ENCODE measurements at regions not wholly inside any gene's neighbourhood (a gene's known extent, or its start where the extent isn't known, plus 50 kb on each side); places are given as distances from the start of the nearest gene placed in this dataset.

- peak; percentile 7 for DNase-seq
Observed at GRCh38 chr2:65722028-65722778, 289.8 kb upstream of the SPRED2 start.

GRCh38 chr2:65716698-65717097 lies 284.3 kb upstream of the SPRED2 start:
- no peak for DNase-seq

GRCh38 chr2:65715323-65715722 lies 282.9 kb upstream of the SPRED2 start:
- no peak for DNase-seq

- DNase-seq, result peak; percentile 45
Observed at GRCh38 chr2:65714866-65715265, 282.5 kb upstream of the SPRED2 start.

GRCh38 chr2:65711863-65712262 lies 279.5 kb upstream of the SPRED2 start:
- DNase-seq, result no peak

- no peak for DNase-seq
Observed at GRCh38 chr2:65710779-65711295, 278.4 kb upstream of the SPRED2 start.

- no peak for DNase-seq
Observed at GRCh38 chr2:65710356-65710755, 278.0 kb upstream of the SPRED2 start.

- no peak for DNase-seq
Observed at GRCh38 chr2:65708086-65708485, 275.7 kb upstream of the SPRED2 start.

GRCh38 chr2:65706411-65706810 lies 274.0 kb upstream of the SPRED2 start:
- DNase-seq, result no peak

- DNase-seq, result no peak
Observed at GRCh38 chr2:65701191-65701590, 268.8 kb upstream of the SPRED2 start.

- no peak for DNase-seq
Observed at GRCh38 chr2:65700720-65701119, 268.3 kb upstream of the SPRED2 start.

GRCh38 chr2:65700004-65700651 lies 267.7 kb upstream of the SPRED2 start:
- DNase-seq, result no peak

GRCh38 chr2:65691816-65692215 lies 259.4 kb upstream of the SPRED2 start:
- no peak for DNase-seq

GRCh38 chr2:65688141-65688886 lies 255.9 kb upstream of the SPRED2 start:
- DNase-seq, result no peak

- no peak for DNase-seq
Observed at GRCh38 chr2:65687614-65688013, 255.2 kb upstream of the SPRED2 start.

- peak; percentile 47 for DNase-seq
Observed at GRCh38 chr2:65686928-65687521, 254.6 kb upstream of the SPRED2 start.

GRCh38 chr2:65681503-65681902 lies 249.1 kb upstream of the SPRED2 start:
- no peak for DNase-seq

- DNase-seq, result no peak
Observed at GRCh38 chr2:65678779-65679391, 246.5 kb upstream of the SPRED2 start.

GRCh38 chr2:65675350-65675749 lies 243.0 kb upstream of the SPRED2 start:
- no peak for DNase-seq

GRCh38 chr2:65671670-65672242 lies 239.4 kb upstream of the SPRED2 start:
- no peak for DNase-seq

- no peak for DNase-seq
Observed at GRCh38 chr2:65669574-65669973, 237.2 kb upstream of the SPRED2 start.

- DNase-seq, result no peak
Observed at GRCh38 chr2:65668744-65669143, 236.3 kb upstream of the SPRED2 start.
